Upper lobe of right lung (tissue), 1 donor: ENCODE measurements at regions not wholly inside any gene's neighbourhood (a gene's known extent, or its start where the extent isn't known, plus 50 kb on each side); places are given as distances from the start of the nearest gene placed in this dataset.

Experiments used
- ATAC-seq: fragments of 200-7000 bp; cut with Tn5 transposase; one replicate; pipeline ENCODE4 v1.9.1; 2020; ENCODE audit warnings: mild to moderate bottlenecking, moderate library complexity
- DNase-seq: peaks from one replicate; pipeline ENCODE4 v3.0.0-alpha.2; 2020
- H3K27ac ChIP-seq: fragments of 200-600 bp; one replicate; pipeline ENCODE4 v1.8.0; 2022
- H3K27me3 ChIP-seq: fragments of 200-600 bp; one replicate; pipeline ENCODE4 v1.8.0; 2022; ENCODE audit warnings: mild to moderate bottlenecking
- H3K36me3 ChIP-seq: fragments of 200-600 bp; one replicate; pipeline ENCODE4 v1.8.0; 2022
- H3K4me1 ChIP-seq: fragments of 200-600 bp; one replicate; pipeline ENCODE4 v1.8.0; 2022
- H3K4me3 ChIP-seq: fragments of 200-600 bp; one replicate; pipeline ENCODE4 v1.8.0; 2022; ENCODE audit warnings: mild to moderate bottlenecking
- H3K9me3 ChIP-seq: fragments of 200-600 bp; one replicate; pipeline ENCODE4 v1.8.0; 2022
- CTCF ChIP-seq: fragments of 200-600 bp; IDR thresholded peaks from one replicate; pipeline ENCODE4 v1.8.0; 2022; ENCODE audit warnings: antibody characterized with exemption
- intact Hi-C: fragments of 100-400 bp; cut with DNase I; formaldehyde crosslinking; loops from one replicate; pipeline ENCODE4 v1.11.0; 2022
- donor health status: DM: no; HTN: yes; CAD: no; lungs with severe emphysema.

- no peak for ATAC-seq
- Histone ChIP-seq H3K4me1 (no peaks in the 10 kb centered on the region), H3K36me3 (no peaks in the 10 kb centered on the region), H3K27me3 (no peaks in the 10 kb centered on the region), H3K4me3 (no peak overlapping the region), H3K9me3 (no peaks in the 10 kb centered on the region), H3K27ac (no peak overlapping the region)
- intact Hi-C loops, result loop anchor here (10.0 kb wide), 1 partner anchor 834 kb away; no protein-coding TSS in a partner anchor
- DNase-seq, result no peak
- no peak for TF ChIP-seq CTCF
Observed at GRCh38 chr9:126238415-126238814, 88.2 kb upstream of the MVB12B start.

GRCh38 chr9:126239515-126239914 is 87.1 kb upstream of the MVB12B start:
- H3K27ac ChIP-seq, result no peak overlapping the region
- H3K4me3 ChIP-seq, result no peak overlapping the region
- no peak for ATAC-seq
- DNase-seq, result no peak
- no peaks in the 10 kb centered on the region for H3K4me1 ChIP-seq
- intact Hi-C loops, result loop anchor here (10.0 kb wide), 1 partner anchor 835 kb away; no protein-coding TSS in a partner anchor
- TF ChIP-seq CTCF, result no peak
- H3K36me3 ChIP-seq, result no peaks in the 10 kb centered on the region
- H3K27me3 ChIP-seq, result no peaks in the 10 kb centered on the region
- H3K9me3 ChIP-seq, result no peaks in the 10 kb centered on the region

- ATAC-seq (no peak), DNase-seq (no peak)
- intact Hi-C loops, result no loop called here
- H3K27ac ChIP-seq, result no peak overlapping the region
- H3K27me3 ChIP-seq, result no peaks in the 10 kb centered on the region
- no peaks in the 10 kb centered on the region for H3K4me1 ChIP-seq
- no peak for TF ChIP-seq CTCF
- no peaks in the 10 kb centered on the region for H3K36me3 ChIP-seq
- no peaks in the 10 kb centered on the region for H3K9me3 ChIP-seq
- no peak overlapping the region for H3K4me3 ChIP-seq
Observed at GRCh38 chr9:126240835-126241234, 85.8 kb upstream of the MVB12B start.

- Histone ChIP-seq H3K4me1 (no peaks in the 10 kb centered on the region), H3K27me3 (no peaks in the 10 kb centered on the region), H3K4me3 (no peak overlapping the region), H3K36me3 (no peaks in the 10 kb centered on the region), H3K27ac (no peak overlapping the region), H3K9me3 (no peaks in the 10 kb centered on the region)
- no peak for TF ChIP-seq CTCF
- no peak for ATAC-seq
- no peak for DNase-seq
- intact Hi-C loops, result no loop called here
Observed at GRCh38 chr9:126248680-126249079, 77.9 kb upstream of the MVB12B start.

GRCh38 chr9:126261584-126262356 is 64.9 kb upstream of the MVB12B start:
- H3K4me1 ChIP-seq, result no peaks in the 10 kb centered on the region
- no peaks in the 10 kb centered on the region for H3K9me3 ChIP-seq
- no peak for DNase-seq
- peaks cover 59% of the 10 kb centered on the region for H3K27me3 ChIP-seq
- no peak overlapping the region for H3K4me3 ChIP-seq
- TF ChIP-seq CTCF, result no peak
- ATAC-seq, result no peak
- no peaks in the 10 kb centered on the region for H3K36me3 ChIP-seq
- H3K27ac ChIP-seq, result no peak overlapping the region
- intact Hi-C loops, result no loop called here

GRCh38 chr9:126262738-126263137 is 63.9 kb upstream of the MVB12B start:
- Histone ChIP-seq H3K4me3 (no peak overlapping the region), H3K4me1 (no peaks in the 10 kb centered on the region), H3K36me3 (no peaks in the 10 kb centered on the region), H3K9me3 (no peaks in the 10 kb centered on the region), H3K27me3 (peaks cover 63% of the 10 kb centered on the region), H3K27ac (no peak overlapping the region)
- no peak for DNase-seq
- no peak for ATAC-seq
- no peak for TF ChIP-seq CTCF
- intact Hi-C loops, result no loop called here
